VCaP (cell line): ENCODE measurements at regions not wholly inside any gene's neighbourhood (a gene's known extent, or its start where the extent isn't known, plus 50 kb on each side); places are given as distances from the start of the nearest gene placed in this dataset.

Experiments
- H3K27ac ChIP-seq: fragments of 450-650 bp; 2 replicates; pipeline ENCODE4 v1.5.1; 2017
- CTCF ChIP-seq: fragments of 450-650 bp; conservative IDR thresholded peaks from 2 replicates; pipeline ENCODE4 v1.5.1; 2017; ENCODE audit warnings: mild to moderate bottlenecking, moderate library complexity

GRCh38 chr1:38115682-38116202, 69.1 kb upstream of the POU3F1 start:
- no peak overlapping the region for H3K27ac ChIP-seq
- no peak for TF ChIP-seq CTCF

GRCh38 chr1:38115226-38115625, 68.6 kb upstream of the POU3F1 start:
- H3K27ac ChIP-seq: no peak overlapping the region
- TF ChIP-seq CTCF: no peak

- no peak for TF ChIP-seq CTCF
- H3K27ac ChIP-seq: no peak overlapping the region
Measured at GRCh38 chr1:38114241-38115026, 67.8 kb upstream of the POU3F1 start.

- H3K27ac ChIP-seq: no peak overlapping the region
- no peak for TF ChIP-seq CTCF
Measured at GRCh38 chr1:38113159-38113666, 66.6 kb upstream of the POU3F1 start.

GRCh38 chr1:38111589-38111988, 65.0 kb upstream of the POU3F1 start:
- no peak for TF ChIP-seq CTCF
- no peak overlapping the region for H3K27ac ChIP-seq

- H3K27ac ChIP-seq: no peak overlapping the region
- no peak for TF ChIP-seq CTCF
Measured at GRCh38 chr1:38105267-38105666, 58.7 kb upstream of the POU3F1 start.

GRCh38 chr1:38102636-38103035, 56.0 kb upstream of the POU3F1 start:
- no peak overlapping the region for H3K27ac ChIP-seq
- no peak for TF ChIP-seq CTCF
